Common myeloid progenitor, CD34-positive (primary cell): ENCODE measurements at regions not wholly inside any gene's neighbourhood (a gene's known extent, or its start where the extent isn't known, plus 50 kb on each side); places are given as distances from the start of the nearest gene placed in this dataset.
A peak's percentile ranks its signal among the peaks of the same experiment; 100 is the strongest.
"Not testable (repeated sequence)": the region's sequence is repeated elsewhere in the genome, so short reads cannot be mapped to it uniquely, and the experiment has no call there.

Experiments used
- CTCF ChIA-PET: fragments of 350-600 bp; sonication (Branson Sonifier 250); formaldehyde crosslinking; loops from one replicate; lab custom pipeline; 2021; ENCODE audit warnings: antibody characterized with exemption; lab: Charles Lee
- POLR2A ChIA-PET: fragments of 350-600 bp; sonication (Branson Sonifier 250); formaldehyde crosslinking; loops from one replicate; lab custom pipeline; 2021; ENCODE audit warnings: antibody characterized with exemption; lab: Charles Lee
- DNase-seq, 3 donors: peaks; one replicate each; pipeline versions ENCODE4 v3.0.0 to v3.0.0-alpha.2; 2013
- H3K27ac ChIP-seq, 2 experiments: 1 replicate in 1 of 2; 2 replicates in 1 of 2; pipeline ENCODE4 v1.7.0; 2013; ENCODE audit warnings: inconsistent platforms in 2 of 2, low read length in 2 of 2, mild to moderate bottlenecking in 2 of 2, low read depth in 1 of 2, moderate library complexity in 1 of 2; ENCODE audit not compliant: severe bottlenecking in 2 of 2, insufficient read depth in 1 of 2, poor library complexity in 1 of 2
- H3K27me3 ChIP-seq, 5 experiments: replicated peaks in 2 of 5; 1 replicate in 3 of 5; 2 replicates in 2 of 5; pipeline versions ENCODE4 v1.6.1 to v1.7.0; 2013; ENCODE audit warnings: low read length in 4 of 5, mild to moderate bottlenecking in 2 of 5, moderate library complexity in 2 of 5, inconsistent platforms in 1 of 5; ENCODE audit not compliant: insufficient read depth in 5 of 5, control insufficient read depth in 4 of 5
- H3K36me3 ChIP-seq, 4 experiments: 1 replicate in 2 of 4; 2 replicates in 2 of 4; pipeline versions ENCODE4 v1.6.1 to v1.7.0; 2013; ENCODE audit warnings: low read length in 3 of 4, control low read depth in 1 of 4, mild to moderate bottlenecking in 1 of 4; ENCODE audit not compliant: control insufficient read depth in 4 of 4, insufficient read depth in 4 of 4
- H3K4me1 ChIP-seq, 4 experiments: 1 replicate in 3 of 4; 2 replicates in 1 of 4; pipeline versions ENCODE4 v1.6.1 to v1.7.1; 2013; ENCODE audit warnings: low read length in 3 of 4, mild to moderate bottlenecking in 3 of 4, control low read depth in 1 of 4, inconsistent platforms in 1 of 4, moderate library complexity in 1 of 4; ENCODE audit not compliant: control insufficient read depth in 4 of 4, insufficient read depth in 4 of 4; ENCODE audit errors: control extremely low read depth in 1 of 4
- H3K4me3 ChIP-seq, 7 experiments: 1 replicate in 4 of 7; 2 replicates in 3 of 7; pipeline versions ENCODE4 v1.5.1 to v1.7.0; 2013; ENCODE audit warnings: mild to moderate bottlenecking in 7 of 7, low read length in 6 of 7, moderate library complexity in 6 of 7, inconsistent platforms in 2 of 7, low read depth in 2 of 7, control low read depth in 1 of 7; ENCODE audit not compliant: insufficient read depth in 4 of 7, control insufficient read depth in 1 of 7; ENCODE audit errors: extremely low read depth in 1 of 7
- H3K9me3 ChIP-seq, 5 experiments: 1 replicate in 4 of 5; 2 replicates in 1 of 5; pipeline versions ENCODE4 v1.6.1 to v1.7.1; 2013; ENCODE audit warnings: low read length in 4 of 5, mild to moderate bottlenecking in 2 of 5, inconsistent platforms in 1 of 5, low read depth in 1 of 5, moderate library complexity in 1 of 5; ENCODE audit not compliant: control insufficient read depth in 4 of 5, insufficient read depth in 2 of 5; ENCODE audit errors: control extremely low read depth in 1 of 5
- WGBS: methylation state at CpG from one replicate; pipeline ENCODE4 v1.1.5; 2013; ENCODE audit not compliant: insufficient coverage; 5-methylcytosine and 5-hydroxymethylcytosine counted together

DNA sequence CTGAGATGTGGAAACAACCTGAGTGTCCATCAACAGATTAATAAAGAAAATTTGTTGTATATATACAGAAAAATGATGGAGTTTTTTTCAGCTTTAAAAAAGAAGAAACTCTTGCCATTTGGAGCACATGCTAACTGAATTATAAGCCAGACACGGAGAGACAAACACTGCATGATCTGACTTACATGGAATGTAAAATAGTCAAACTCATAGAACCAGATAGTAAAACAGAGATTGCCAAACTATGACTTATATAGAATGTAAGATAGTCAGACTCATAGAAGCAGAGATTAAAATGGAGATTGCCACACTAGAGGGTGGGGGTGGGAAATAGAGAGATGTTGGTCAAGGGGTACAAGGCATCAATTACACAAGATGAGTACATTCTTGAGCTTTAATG, 1786.6 kb downstream of the PLA2G4A start:
- no peak for DNase-seq
- ChIA-PET CTCF (no interaction called here), POLR2A (no interaction called here)

GRCh38 chr1:188620236-188620635, 1791.5 kb downstream of the PLA2G4A start:
- DNase-seq = no peak
- no peak overlapping the region for H3K4me3 ChIP-seq
- no peaks in the 10 kb centered on the region for H3K27me3 ChIP-seq
- no peaks in the 10 kb centered on the region for H3K9me3 ChIP-seq
- POLR2A ChIA-PET = no interaction called here
- no peak overlapping the region for H3K27ac ChIP-seq
- H3K36me3 ChIP-seq = no peaks in the 10 kb centered on the region
- CTCF ChIA-PET = no interaction called here
- H3K4me1 ChIP-seq = no peaks in the 10 kb centered on the region
- 100% methylated on average over 3 of the region's 4 CpGs for WGBS

More for the DNA sequence above, 1786.6 kb downstream of the PLA2G4A start:
- H3K9me3 ChIP-seq = peaks cover 0 to 3% (median 0%) of the 10 kb centered on the region in 5 experiments
- WGBS = no CpG with 5 or more reads among the region's 1 CpG
- H3K4me1 ChIP-seq = no peaks in the 10 kb centered on the region
- no peaks in the 10 kb centered on the region for H3K36me3 ChIP-seq
- no peak overlapping the region for H3K27ac ChIP-seq
- H3K4me3 ChIP-seq = no peak overlapping the region
- H3K27me3 ChIP-seq = no peaks in the 10 kb centered on the region

DNA sequence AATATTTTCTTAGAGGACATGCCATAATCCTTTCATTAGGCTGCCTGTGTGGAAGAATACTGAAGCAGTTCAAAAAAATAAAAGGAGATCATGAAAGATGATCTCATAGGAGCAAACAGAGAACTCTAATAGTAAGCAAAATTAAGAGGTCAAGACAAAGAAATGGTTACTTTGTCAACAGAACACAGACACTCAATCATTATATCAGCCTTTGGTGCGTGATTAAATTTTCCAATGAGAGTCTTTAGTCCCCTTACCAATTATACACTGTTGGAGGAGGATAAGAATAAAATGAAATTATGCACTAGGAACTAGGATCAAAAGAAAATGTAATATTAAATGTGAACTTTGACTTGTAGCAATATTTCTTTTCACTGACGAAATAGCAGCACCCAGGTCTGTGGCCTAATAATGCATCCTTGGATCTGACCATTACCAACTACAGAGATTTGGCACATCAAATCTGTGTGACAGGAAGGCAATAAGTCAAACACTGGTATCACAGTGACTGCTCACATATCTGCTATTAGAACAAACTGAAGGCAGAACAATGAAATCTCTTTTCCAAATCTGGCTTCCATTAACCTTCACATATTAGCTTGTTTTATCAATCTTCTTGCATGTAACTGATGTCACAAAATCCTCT, 1812.9 kb downstream of the PLA2G4A start:
- Histone ChIP-seq H3K4me3 (no peak overlapping the region), H3K9me3 (no peaks in the 10 kb centered on the region), H3K4me1 (no peaks in the 10 kb centered on the region), H3K27ac (no peak overlapping the region), H3K36me3 (no peaks in the 10 kb centered on the region), H3K27me3 (no peaks in the 10 kb centered on the region)
- POLR2A ChIA-PET = no interaction called here
- no peak for DNase-seq
- 100% methylated on average over 1 of the region's 2 CpGs for WGBS
- CTCF ChIA-PET = no interaction called here

DNA sequence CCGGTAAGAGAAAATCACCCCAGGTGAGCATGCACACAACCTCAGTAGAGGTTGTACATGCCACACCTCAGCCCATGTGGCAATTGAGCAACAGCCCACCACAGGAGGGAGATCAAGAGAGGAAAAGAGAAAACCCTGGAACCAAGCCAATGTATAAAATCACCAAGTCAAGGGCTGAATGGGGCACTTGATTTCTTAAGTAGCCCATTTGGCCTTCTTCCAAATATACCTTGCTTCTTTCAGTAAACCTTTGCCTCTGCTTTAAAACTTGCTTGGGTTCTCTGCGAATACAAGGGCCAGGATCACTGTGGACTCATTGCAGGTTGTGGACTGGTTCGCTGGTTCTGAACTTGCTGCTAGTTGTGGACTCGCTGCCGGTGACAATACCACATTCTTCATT, 1814.0 kb downstream of the PLA2G4A start:
- H3K27ac ChIP-seq = no peak overlapping the region
- H3K9me3 ChIP-seq = no peaks in the 10 kb centered on the region
- no peak for DNase-seq
- WGBS = 100% methylated on average over 3 of the region's 5 CpGs
- no peaks in the 10 kb centered on the region for H3K36me3 ChIP-seq
- ChIA-PET POLR2A (no interaction called here), CTCF (no interaction called here)
- H3K4me3 ChIP-seq = no peak overlapping the region
- H3K4me1 ChIP-seq = no peaks in the 10 kb centered on the region
- no peaks in the 10 kb centered on the region for H3K27me3 ChIP-seq

DNA sequence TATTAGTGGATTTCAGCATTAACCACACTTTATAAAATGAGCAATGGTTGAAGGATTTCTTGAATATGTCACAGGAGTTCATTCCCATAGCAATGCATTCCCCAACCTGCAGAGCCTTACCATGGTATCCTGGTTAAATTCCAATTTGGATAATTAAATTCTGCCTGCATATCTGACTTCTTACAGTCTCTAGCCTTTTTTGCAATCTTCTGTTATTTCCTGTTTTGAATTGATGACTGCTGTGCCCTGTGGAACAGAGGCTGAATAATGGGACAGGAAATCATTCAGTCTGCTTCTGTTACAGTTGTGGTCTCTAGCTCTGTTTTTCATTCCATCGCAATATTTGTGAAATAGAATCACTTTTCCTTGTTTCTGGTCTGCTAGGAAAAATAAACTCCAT, 1823.9 kb downstream of the PLA2G4A start:
- Histone ChIP-seq H3K27me3 (no peaks in the 10 kb centered on the region), H3K4me3 (peak overlapping the region in 2 of 7 experiments; percentile 15 to 51), H3K4me1 (peaks cover 0 to 13% (median 5%) of the 10 kb centered on the region in 4 experiments), H3K36me3 (no peaks in the 10 kb centered on the region), H3K27ac (no peak overlapping the region), H3K9me3 (no peaks in the 10 kb centered on the region)
- 0% methylated on average over 1 of the region's 1 CpG for WGBS
- POLR2A ChIA-PET = no interaction called here
- CTCF ChIA-PET = no interaction called here
- DNase-seq = peak; percentile 4 to 72 (median 47)

DNA sequence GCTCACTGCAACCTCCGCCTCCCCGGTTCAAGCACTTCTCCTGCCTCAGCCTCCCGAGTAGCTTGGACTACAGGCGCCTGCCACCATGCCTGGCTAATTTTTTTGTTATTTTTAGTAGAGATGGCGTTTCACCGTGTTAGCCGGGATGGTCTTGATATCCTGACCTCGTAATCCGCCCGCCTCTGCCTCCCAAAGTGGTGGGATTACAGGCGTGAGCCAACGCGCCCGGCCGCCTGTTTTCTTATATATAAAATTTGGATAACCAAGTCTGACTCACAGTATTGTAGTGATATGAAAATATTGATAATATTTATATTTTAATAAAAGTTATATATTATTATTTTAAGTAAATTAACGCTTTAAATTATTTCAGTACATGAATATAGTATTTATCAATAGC, 1821.7 kb downstream of the BRINP3 start:
- DNase-seq, H3K9me3 ChIP-seq, POLR2A ChIA-PET, H3K36me3 ChIP-seq, H3K4me3 ChIP-seq, CTCF ChIA-PET, H3K27me3 ChIP-seq, H3K27ac ChIP-seq: not testable (repeated sequence)
- 95% methylated on average over 10 of the region's 16 CpGs for WGBS
- H3K4me1 ChIP-seq = peaks cover 0 to 13% (median 5%) of the 10 kb centered on the region in 4 experiments

- no peaks in the 10 kb centered on the region for H3K9me3 ChIP-seq
- peaks cover 0 to 2% (median 0%) of the 10 kb centered on the region in 4 experiments for H3K4me1 ChIP-seq
- H3K36me3 ChIP-seq = no peaks in the 10 kb centered on the region
- no peak overlapping the region for H3K4me3 ChIP-seq
- ChIA-PET CTCF (interaction anchor here (1.3 to 1.4 kb wide), 2 partner anchors 12 to 22 kb away, joined by 3 to 4 read pairs; no protein-coding TSS in a partner anchor), POLR2A (no interaction called here)
- no peaks in the 10 kb centered on the region for H3K27me3 ChIP-seq
- H3K27ac ChIP-seq = no peak overlapping the region
- no peak for DNase-seq
Measured at GRCh38 chr1:188660572-188660971, 1817.1 kb downstream of the BRINP3 start.
